ENCODE measurements at regions not wholly inside any gene's neighbourhood (a gene's known extent, or its start where the extent isn't known, plus 50 kb on each side); places are given as distances from the start of the nearest gene placed in this dataset.

DNA sequence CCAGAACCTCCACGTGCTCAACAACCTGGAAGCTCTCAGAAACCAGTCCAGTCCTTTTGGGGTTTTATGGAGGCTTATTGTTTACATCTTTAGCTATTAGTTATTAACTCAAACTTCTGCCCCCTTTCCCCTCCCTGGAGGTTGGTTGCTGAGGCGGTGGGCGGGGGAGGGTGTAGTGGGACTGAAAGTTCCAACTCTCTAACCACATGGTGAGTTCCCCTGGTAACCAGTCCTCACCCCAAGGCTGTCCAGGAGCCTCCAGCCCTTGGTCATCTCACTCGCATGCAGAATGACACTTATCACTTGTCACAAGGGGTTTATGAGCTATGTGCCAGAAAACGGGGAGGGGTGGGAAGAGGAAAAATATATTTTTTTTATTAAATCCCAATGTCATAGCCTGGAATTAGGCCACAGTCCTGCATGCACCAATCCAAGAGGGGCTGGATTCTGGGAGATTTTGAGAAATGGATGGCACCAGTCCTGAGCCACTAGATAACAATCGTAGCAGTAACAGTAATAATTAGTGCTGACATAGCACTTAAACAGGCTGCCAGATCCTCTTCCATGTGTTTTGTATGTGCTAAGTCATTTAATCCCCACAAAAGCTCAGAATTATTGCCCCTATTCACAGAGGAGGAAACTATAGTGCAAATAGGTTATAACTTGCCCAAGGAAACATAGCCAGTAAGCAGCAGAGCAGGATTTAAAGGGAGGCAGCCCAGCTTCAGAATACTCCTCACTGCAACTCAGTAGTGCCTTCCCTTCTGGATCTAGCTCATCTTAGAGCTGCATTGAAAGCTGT, 85.7 kb downstream of the CRYGS start:
- Histone ChIP-seq H3K9me3 (ENCODE audit: control insufficient read depth, low read length) (no peaks in the 10 kb centered on the region), H3K36me3 (ENCODE audit: control insufficient read depth in 1 of 2, insufficient read depth in 2 of 2, low read length in 1 of 2) (no peaks in the 10 kb centered on the region), H3K4me3 (ENCODE audit: low read length in 2 of 2) (no peak overlapping the region), H3K27me3 (ENCODE audit: control insufficient read depth in 1 of 2, insufficient read depth in 2 of 2, low read length in 1 of 2) (no peaks in the 10 kb centered on the region), H3K4me1 (ENCODE audit: control insufficient read depth in 1 of 2, insufficient read depth in 2 of 2, low read length in 2 of 2) (no peaks in the 10 kb centered on the region), H3K27ac (ENCODE audit: low read depth in 1 of 2, low read length in 2 of 2) (no peak overlapping the region)
- 83 to 86% methylated on average over 6 of the region's 6 CpGs for WGBS, 2 donors
- intact Hi-C loops (cut with DNase I): no loop called here
- ATAC-seq (ENCODE audit: low FRiP score) (no peak), DNase-seq (no peak)

DNA sequence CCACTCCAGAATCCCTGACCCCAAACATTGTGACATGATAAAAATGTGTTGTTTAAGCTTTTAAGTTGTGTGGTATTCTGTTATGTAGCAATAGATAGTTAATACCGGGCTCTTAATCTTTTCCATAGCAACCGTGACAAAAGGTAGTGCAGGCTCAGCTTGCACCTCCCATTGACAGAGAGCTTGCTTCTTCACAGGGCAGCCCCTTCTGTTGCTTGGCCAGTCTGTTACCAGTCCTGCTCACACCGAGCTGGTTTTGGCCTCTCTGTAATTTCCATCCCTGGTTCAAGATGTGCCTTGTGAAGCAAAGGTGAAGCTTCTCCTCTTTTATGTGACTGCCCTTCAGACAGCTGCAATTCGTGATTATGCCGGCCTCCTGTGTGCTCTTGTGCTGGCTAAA, 86.9 kb downstream of the CRYGS start:
- DNase-seq (no peak), ATAC-seq (ENCODE audit: low FRiP score) (no peak)
- intact Hi-C loops (cut with DNase I): no loop called here
- Histone ChIP-seq H3K27ac (ENCODE audit: low read depth in 1 of 2, low read length in 2 of 2) (no peak overlapping the region), H3K4me1 (ENCODE audit: control insufficient read depth in 1 of 2, insufficient read depth in 2 of 2, low read length in 2 of 2) (no peaks in the 10 kb centered on the region), H3K36me3 (ENCODE audit: control insufficient read depth in 1 of 2, insufficient read depth in 2 of 2, low read length in 1 of 2) (no peaks in the 10 kb centered on the region), H3K27me3 (ENCODE audit: control insufficient read depth in 1 of 2, insufficient read depth in 2 of 2, low read length in 1 of 2) (no peaks in the 10 kb centered on the region), H3K4me3 (ENCODE audit: low read length in 2 of 2) (no peak overlapping the region), H3K9me3 (ENCODE audit: control insufficient read depth, low read length) (no peaks in the 10 kb centered on the region)
- 89 to 92% methylated on average over 5 of the region's 5 CpGs for WGBS, 2 donors

DNA sequence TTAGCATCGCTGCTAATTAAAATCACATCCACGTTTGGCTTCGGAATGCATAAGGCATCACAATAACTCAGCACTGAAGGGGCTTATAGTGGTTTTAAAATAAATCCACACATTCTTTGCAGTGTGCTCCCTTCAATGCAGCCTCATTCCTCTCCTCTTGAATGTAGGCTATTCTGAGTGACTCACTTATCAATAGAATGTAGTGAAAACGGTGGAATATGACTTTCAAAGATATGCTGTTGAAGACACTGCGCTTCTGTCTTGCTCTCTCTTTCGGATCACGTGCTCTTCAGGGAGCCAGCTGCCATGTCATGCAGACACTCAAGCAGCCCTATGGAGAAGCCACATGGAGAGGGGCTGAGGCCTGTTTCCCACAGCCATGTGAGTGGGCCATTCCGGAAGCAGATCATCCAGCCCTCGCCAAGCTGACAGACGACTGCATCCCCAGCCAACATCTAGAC, 87.4 kb downstream of the CRYGS start:
- DNase-seq: no peak
- H3K4me1 ChIP-seq (ENCODE audit: control insufficient read depth in 1 of 2, insufficient read depth in 2 of 2, low read length in 2 of 2): no peaks in the 10 kb centered on the region
- no peaks in the 10 kb centered on the region for H3K36me3 ChIP-seq (ENCODE audit: control insufficient read depth in 1 of 2, insufficient read depth in 2 of 2, low read length in 1 of 2)
- H3K27me3 ChIP-seq (ENCODE audit: control insufficient read depth in 1 of 2, insufficient read depth in 2 of 2, low read length in 1 of 2): no peaks in the 10 kb centered on the region
- intact Hi-C loops (cut with DNase I): no loop called here
- 86 to 92% methylated on average over 10 of the region's 10 CpGs for WGBS, 2 donors
- no peak overlapping the region for H3K4me3 ChIP-seq (ENCODE audit: low read length in 2 of 2)
- no peak for ATAC-seq (ENCODE audit: low FRiP score)
- no peak overlapping the region for H3K27ac ChIP-seq (ENCODE audit: low read depth in 1 of 2, low read length in 2 of 2)
- H3K9me3 ChIP-seq (ENCODE audit: control insufficient read depth, low read length): no peaks in the 10 kb centered on the region

DNA sequence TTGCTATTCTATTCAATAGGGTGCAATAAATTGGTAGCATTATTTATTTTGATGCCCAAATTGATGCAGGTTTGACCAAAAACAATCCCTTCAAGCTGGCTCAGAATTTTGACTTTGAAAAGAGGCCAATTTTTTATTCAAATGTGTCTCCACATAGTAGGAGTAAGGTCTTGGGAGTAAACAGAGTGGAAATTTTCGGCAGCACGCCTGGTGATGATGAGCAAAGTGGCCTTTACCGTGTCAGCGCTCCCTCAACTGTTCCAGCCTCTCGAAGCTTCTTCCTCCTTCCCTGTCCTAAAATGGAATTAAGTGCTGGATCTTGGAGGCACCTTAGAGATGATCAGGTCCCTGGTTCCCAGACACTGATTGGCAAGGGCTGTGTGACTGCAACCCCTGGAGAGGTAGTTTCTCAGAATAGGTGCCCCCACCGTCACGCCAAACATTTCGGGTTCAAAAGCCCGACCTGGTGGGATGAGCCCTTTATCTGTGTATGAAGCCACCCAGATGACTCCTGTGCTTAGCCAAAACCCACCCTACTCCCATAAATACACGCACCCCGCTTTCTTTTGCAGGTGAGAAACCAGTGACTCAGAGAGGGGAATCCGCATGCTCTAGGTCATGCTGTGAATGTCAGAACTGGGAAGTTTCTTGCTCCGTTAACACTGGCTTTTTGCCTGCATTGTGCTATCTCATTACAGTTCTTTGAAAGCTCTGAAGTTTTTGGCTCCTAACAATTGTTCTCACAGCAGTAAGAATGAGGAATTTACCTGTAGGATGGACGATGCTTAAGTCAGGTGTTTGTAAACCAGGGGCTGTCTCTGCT, 89.1 kb downstream of the CRYGS start:
- Histone ChIP-seq H3K9me3 (ENCODE audit: control insufficient read depth, low read length) (no peaks in the 10 kb centered on the region), H3K27me3 (ENCODE audit: control insufficient read depth in 1 of 2, insufficient read depth in 2 of 2, low read length in 1 of 2) (no peaks in the 10 kb centered on the region), H3K4me3 (ENCODE audit: low read length in 2 of 2) (no peak overlapping the region), H3K36me3 (ENCODE audit: control insufficient read depth in 1 of 2, insufficient read depth in 2 of 2, low read length in 1 of 2) (no peaks in the 10 kb centered on the region), H3K27ac (ENCODE audit: low read depth in 1 of 2, low read length in 2 of 2) (no peak overlapping the region), H3K4me1 (ENCODE audit: control insufficient read depth in 1 of 2, insufficient read depth in 2 of 2, low read length in 2 of 2) (no peaks in the 10 kb centered on the region)
- WGBS, 2 donors: 88 to 90% methylated on average over 14 of the region's 14 CpGs
- DNase-seq (no peak), ATAC-seq (ENCODE audit: low FRiP score) (no peak)
- intact Hi-C loops (cut with DNase I): no loop called here

DNA sequence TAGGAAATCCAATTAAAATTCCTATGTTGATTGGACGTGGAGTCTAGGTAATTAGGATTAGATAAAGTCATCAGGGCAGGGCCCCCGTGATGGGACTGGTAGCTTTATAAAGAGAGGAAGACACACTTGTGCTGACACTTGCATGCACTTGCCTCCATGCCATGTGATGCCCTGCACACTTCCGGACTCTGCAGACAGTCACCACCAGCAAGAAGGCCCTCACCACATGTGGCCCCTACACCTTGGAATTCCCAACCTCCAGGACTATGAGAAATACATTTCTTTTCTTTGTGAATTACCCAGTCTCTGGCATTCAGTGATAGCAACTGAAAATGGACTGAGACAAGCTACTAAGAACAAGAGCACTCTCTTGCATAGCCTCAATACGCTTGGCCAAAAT, 90.6 kb downstream of the CRYGS start:
- Histone ChIP-seq H3K4me1 (ENCODE audit: control insufficient read depth in 1 of 2, insufficient read depth in 2 of 2, low read length in 2 of 2) (no peaks in the 10 kb centered on the region), H3K4me3 (ENCODE audit: low read length in 2 of 2) (no peak overlapping the region), H3K9me3 (ENCODE audit: control insufficient read depth, low read length) (no peaks in the 10 kb centered on the region), H3K27me3 (ENCODE audit: control insufficient read depth in 1 of 2, insufficient read depth in 2 of 2, low read length in 1 of 2) (no peaks in the 10 kb centered on the region), H3K27ac (ENCODE audit: low read depth in 1 of 2, low read length in 2 of 2) (no peak overlapping the region), H3K36me3 (ENCODE audit: control insufficient read depth in 1 of 2, insufficient read depth in 2 of 2, low read length in 1 of 2) (no peaks in the 10 kb centered on the region)
- ATAC-seq (ENCODE audit: low FRiP score) (no peak), DNase-seq (no peak)
- intact Hi-C loops (cut with DNase I): no loop called here
- WGBS, 2 donors: 91 to 93% methylated on average over 4 of the region's 4 CpGs

DNA sequence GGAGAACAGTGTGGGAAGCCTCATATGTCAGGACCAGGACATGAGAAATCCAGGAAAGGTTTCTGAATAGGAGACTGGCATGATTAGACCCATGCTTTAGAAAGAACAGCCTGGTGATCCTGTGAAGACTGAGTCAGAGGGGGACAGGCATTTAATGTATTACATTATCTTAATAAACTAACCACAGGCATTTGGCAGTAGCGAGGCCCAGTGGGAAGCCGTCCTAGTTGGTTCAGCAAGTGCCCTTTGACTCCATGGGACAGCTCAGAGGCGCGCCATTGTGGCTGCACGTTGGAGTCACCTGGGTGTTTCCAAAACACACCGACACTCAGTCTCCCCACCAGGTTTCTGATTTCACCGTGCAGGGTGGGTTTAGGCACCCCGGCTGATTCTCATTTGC, 90.5 kb upstream of the DGKG start:
- DNase-seq (no peak), ATAC-seq (ENCODE audit: low FRiP score) (no peak)
- intact Hi-C loops (cut with DNase I): no loop called here
- Histone ChIP-seq H3K4me3 (ENCODE audit: low read length in 2 of 2) (no peak overlapping the region), H3K27me3 (ENCODE audit: control insufficient read depth in 1 of 2, insufficient read depth in 2 of 2, low read length in 1 of 2) (no peaks in the 10 kb centered on the region), H3K9me3 (ENCODE audit: control insufficient read depth, low read length) (no peaks in the 10 kb centered on the region), H3K27ac (ENCODE audit: low read depth in 1 of 2, low read length in 2 of 2) (no peak overlapping the region), H3K36me3 (ENCODE audit: control insufficient read depth in 1 of 2, insufficient read depth in 2 of 2, low read length in 1 of 2) (no peaks in the 10 kb centered on the region), H3K4me1 (ENCODE audit: control insufficient read depth in 1 of 2, insufficient read depth in 2 of 2, low read length in 2 of 2) (no peaks in the 10 kb centered on the region)
- WGBS, 2 donors: 79 to 82% methylated on average over 8 of the region's 8 CpGs

DNA sequence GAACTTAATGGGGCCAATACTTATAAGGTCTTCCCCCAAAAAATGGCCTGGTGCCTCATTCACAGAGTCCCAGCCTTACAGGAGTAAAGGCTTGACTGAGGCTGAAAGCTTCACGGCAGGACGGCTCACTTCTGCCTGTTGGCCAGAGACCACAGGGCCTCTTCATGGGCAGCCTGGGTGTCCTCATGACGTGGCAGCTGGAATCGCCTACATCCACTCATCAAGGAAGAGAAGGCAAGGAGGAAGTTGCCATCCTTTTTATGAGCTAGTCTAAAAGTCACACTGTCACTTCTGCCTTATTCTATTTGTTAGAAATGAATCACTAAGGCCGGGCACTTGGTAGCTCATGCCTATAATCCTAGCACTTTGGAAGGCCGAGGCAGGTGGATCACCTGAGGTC, 89.3 kb upstream of the DGKG start:
- H3K4me3 ChIP-seq (ENCODE audit: low read length in 2 of 2): no peak overlapping the region

DNA sequence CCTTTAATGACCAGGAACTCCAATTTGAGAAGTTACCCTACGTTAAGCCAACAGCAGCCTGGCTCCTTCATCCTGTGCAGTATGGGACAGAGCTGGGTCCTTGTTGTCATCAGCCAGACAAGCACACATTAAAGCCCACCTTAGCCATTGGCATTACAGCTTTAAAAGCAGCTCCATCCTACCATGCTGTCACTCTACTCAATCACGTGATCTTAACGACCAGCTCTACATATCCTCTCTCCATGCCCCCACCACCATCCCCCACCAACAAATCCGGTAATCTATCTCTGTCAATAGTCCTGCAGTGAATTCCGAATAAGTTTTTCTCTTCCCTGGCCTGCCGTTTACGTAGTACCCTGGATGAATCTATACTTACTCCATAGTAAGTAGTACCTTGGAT, 82.9 kb upstream of the DGKG start:
- no peak for ATAC-seq (ENCODE audit: low FRiP score)
- no peaks in the 10 kb centered on the region for H3K27me3 ChIP-seq (ENCODE audit: control insufficient read depth in 1 of 2, insufficient read depth in 2 of 2, low read length in 1 of 2)
- intact Hi-C loops (cut with DNase I): no loop called here
- WGBS, 2 donors: 79 to 89% methylated on average over 7 of the region's 7 CpGs
- no peak overlapping the region for H3K27ac ChIP-seq (ENCODE audit: low read depth in 1 of 2, low read length in 2 of 2)
- no peak for DNase-seq
- H3K4me1 ChIP-seq (ENCODE audit: control insufficient read depth in 1 of 2, insufficient read depth in 2 of 2, low read length in 2 of 2): no peaks in the 10 kb centered on the region
- H3K4me3 ChIP-seq (ENCODE audit: low read length in 2 of 2): no peak overlapping the region
- H3K36me3 ChIP-seq (ENCODE audit: control insufficient read depth in 1 of 2, insufficient read depth in 2 of 2, low read length in 1 of 2): no peaks in the 10 kb centered on the region
- H3K9me3 ChIP-seq (ENCODE audit: control insufficient read depth, low read length): no peaks in the 10 kb centered on the region

More for the DNA sequence above, 89.3 kb upstream of the DGKG start:
- ATAC-seq (ENCODE audit: low FRiP score): no peak
- H3K36me3 ChIP-seq (ENCODE audit: control insufficient read depth in 1 of 2, insufficient read depth in 2 of 2, low read length in 1 of 2): no peaks in the 10 kb centered on the region
- 95% methylated on average over 6 of the region's 6 CpGs for WGBS, 2 donors
- H3K27ac ChIP-seq (ENCODE audit: low read depth in 1 of 2, low read length in 2 of 2): no peak overlapping the region
- intact Hi-C loops (cut with DNase I): no loop called here
- no peaks in the 10 kb centered on the region for H3K4me1 ChIP-seq (ENCODE audit: control insufficient read depth in 1 of 2, insufficient read depth in 2 of 2, low read length in 2 of 2)
- DNase-seq: no peak
- no peaks in the 10 kb centered on the region for H3K27me3 ChIP-seq (ENCODE audit: control insufficient read depth in 1 of 2, insufficient read depth in 2 of 2, low read length in 1 of 2)
- H3K9me3 ChIP-seq (ENCODE audit: control insufficient read depth, low read length): no peaks in the 10 kb centered on the region

DNA sequence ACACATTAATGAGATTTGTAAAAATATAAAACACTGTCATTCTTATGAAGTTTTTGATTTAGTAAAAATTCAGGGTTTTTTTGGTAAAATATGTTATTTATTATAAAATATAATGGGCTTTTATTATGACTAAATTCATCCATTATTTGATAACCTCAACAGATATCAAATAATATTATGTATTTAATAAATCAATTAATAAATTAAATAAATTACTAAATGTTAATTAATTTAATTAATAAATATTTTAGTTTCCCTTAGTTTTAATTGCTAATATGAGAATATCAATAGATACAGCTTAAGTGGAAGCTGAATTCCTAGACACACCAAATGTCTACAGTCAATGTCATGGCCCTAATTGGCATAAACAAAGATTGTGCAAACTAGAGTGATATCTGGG, 82.3 kb upstream of the DGKG start:
- Histone ChIP-seq H3K4me3 (ENCODE audit: low read length in 2 of 2) (no peak overlapping the region), H3K27ac (ENCODE audit: low read depth in 1 of 2, low read length in 2 of 2) (no peak overlapping the region), H3K27me3 (ENCODE audit: control insufficient read depth in 1 of 2, insufficient read depth in 2 of 2, low read length in 1 of 2) (no peaks in the 10 kb centered on the region), H3K36me3 (ENCODE audit: control insufficient read depth in 1 of 2, insufficient read depth in 2 of 2, low read length in 1 of 2) (no peaks in the 10 kb centered on the region), H3K4me1 (ENCODE audit: control insufficient read depth in 1 of 2, insufficient read depth in 2 of 2, low read length in 2 of 2) (no peaks in the 10 kb centered on the region), H3K9me3 (ENCODE audit: control insufficient read depth, low read length) (no peaks in the 10 kb centered on the region)
- ATAC-seq (ENCODE audit: low FRiP score) (no peak), DNase-seq (no peak)
- intact Hi-C loops (cut with DNase I): no loop called here
